NT2/D1 (cell line): ENCODE measurements at regions not wholly inside any gene's neighbourhood (a gene's known extent, or its start where the extent isn't known, plus 50 kb on each side); places are given as distances from the start of the nearest gene placed in this dataset.

ENCODE experiments used
- YY1 ChIP-seq: IDR thresholded peaks from 2 replicates; pipeline ENCODE4 v1.6.1; 2011; ENCODE audit not compliant: insufficient read length, insufficient read depth
- ZNF274 ChIP-seq: IDR thresholded peaks from 2 replicates; pipeline ENCODE4 v1.6.1; 2011; ENCODE audit warnings: mild to moderate bottlenecking, low read depth, low read length

DNA sequence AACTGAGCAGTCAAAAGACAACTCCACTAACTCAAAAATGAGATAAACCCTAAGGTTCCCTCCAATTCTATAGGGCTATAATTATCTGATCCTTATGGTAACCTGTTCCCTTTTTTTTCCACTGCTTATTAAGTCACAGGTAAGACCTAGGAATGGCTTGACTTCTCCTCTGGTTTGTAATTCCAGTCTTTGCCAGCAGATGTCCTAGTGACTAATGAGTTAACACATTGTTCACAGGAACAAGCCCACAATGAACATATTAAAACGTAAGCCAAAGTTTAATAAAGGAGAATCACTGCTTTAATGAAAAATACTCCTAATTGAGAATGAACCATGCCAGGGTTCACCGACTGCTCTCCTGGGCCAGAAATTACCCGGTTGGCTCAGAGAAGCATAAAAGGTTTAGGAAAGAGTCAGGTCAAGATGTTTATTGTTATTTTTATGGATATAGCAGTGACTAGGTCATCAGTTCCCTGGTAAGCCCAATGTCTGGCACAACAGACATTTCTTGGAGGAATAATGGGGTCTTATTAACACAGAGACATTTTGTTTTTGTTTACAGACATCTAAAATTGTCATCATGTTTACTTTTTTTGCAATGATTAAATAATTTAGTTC is 120.1 kb downstream of the ELAPOR2 start:
- no peak for TF ChIP-seq ZNF274
- no peak for TF ChIP-seq YY1
